Breast epithelium (tissue), 3 donors: ENCODE measurements at regions not wholly inside any gene's neighbourhood (a gene's known extent, or its start where the extent isn't known, plus 50 kb on each side); places are given as distances from the start of the nearest gene placed in this dataset.

Source experiments
- POLR2A ChIP-seq: fragments of 450-650 bp; IDR thresholded peaks from one replicate; pipeline ENCODE4 v1.6.1; 2016; ENCODE audit warnings: antibody characterized with exemption, mild to moderate bottlenecking, moderate library complexity
- TF ChIP-seq, protein P1 (sequence below), 3 donors: fragments of 450-650 bp; IDR thresholded peaks; one replicate each; pipeline ENCODE4 v1.5.1; 2016 to 2017; ENCODE audit warnings: antibody characterized with exemption in 3 of 3, mild to moderate bottlenecking in 3 of 3, moderate library complexity in 3 of 3

DNA sequence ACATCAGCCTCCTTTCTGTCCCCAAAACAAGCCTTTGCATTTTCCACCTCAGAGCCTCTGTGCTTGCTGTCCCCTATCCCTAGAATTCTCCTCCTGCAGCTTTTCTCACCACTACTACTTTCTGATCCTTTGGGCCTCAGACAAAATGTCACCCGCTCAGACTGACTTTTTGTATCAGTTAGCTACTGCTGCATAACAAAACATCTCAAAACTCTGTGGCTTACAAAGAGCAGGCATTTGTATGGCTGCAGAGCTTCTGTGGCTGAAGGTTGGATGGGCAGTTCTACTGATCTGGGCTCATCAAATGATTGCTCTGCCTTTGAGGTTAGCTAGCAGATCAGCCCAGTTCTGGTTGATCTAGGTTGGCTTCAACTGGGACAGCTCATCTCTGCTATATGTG lies 248.7 kb downstream of the MN1 start:
- TF ChIP-seq POLR2A, result no peak
- TF ChIP-seq, protein P1, sequence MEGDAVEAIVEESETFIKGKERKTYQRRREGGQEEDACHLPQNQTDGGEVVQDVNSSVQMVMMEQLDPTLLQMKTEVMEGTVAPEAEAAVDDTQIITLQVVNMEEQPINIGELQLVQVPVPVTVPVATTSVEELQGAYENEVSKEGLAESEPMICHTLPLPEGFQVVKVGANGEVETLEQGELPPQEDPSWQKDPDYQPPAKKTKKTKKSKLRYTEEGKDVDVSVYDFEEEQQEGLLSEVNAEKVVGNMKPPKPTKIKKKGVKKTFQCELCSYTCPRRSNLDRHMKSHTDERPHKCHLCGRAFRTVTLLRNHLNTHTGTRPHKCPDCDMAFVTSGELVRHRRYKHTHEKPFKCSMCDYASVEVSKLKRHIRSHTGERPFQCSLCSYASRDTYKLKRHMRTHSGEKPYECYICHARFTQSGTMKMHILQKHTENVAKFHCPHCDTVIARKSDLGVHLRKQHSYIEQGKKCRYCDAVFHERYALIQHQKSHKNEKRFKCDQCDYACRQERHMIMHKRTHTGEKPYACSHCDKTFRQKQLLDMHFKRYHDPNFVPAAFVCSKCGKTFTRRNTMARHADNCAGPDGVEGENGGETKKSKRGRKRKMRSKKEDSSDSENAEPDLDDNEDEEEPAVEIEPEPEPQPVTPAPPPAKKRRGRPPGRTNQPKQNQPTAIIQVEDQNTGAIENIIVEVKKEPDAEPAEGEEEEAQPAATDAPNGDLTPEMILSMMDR (IDR thresholded peaks at IDR 0.05), result no peak
